Mucosa of descending colon (tissue), 3 donors: ENCODE measurements at regions not wholly inside any gene's neighbourhood (a gene's known extent, or its start where the extent isn't known, plus 50 kb on each side); places are given as distances from the start of the nearest gene placed in this dataset.

Source experiments
- ATAC-seq: fragments of 200-7000 bp; cut with Tn5 transposase; one replicate; pipeline ENCODE4 v1.9.1; 2020; ENCODE audit warnings: mild to moderate bottlenecking, moderate library complexity
- DNase-seq, 3 donors: peaks; one replicate each; pipeline ENCODE4 v3.0.0-alpha.2; 2020
- H3K36me3 ChIP-seq: fragments of 200-600 bp; one replicate; pipeline ENCODE4 v1.8.0; 2021; ENCODE audit warnings: low read depth, mild to moderate bottlenecking
- H3K4me1 ChIP-seq: fragments of 200-600 bp; one replicate; pipeline ENCODE4 v1.8.0; 2021; ENCODE audit warnings: low read depth, mild to moderate bottlenecking
- H3K4me3 ChIP-seq: fragments of 200-600 bp; one replicate; pipeline ENCODE4 v1.8.0; 2021; ENCODE audit warnings: mild to moderate bottlenecking
- H3K9me3 ChIP-seq: fragments of 200-600 bp; one replicate; pipeline ENCODE4 v1.8.0; 2021; ENCODE audit warnings: mild to moderate bottlenecking
- CTCF ChIP-seq: fragments of 200-600 bp; IDR thresholded peaks from one replicate; pipeline ENCODE4 v1.8.0; 2022; ENCODE audit warnings: antibody characterized with exemption, mild to moderate bottlenecking
- intact Hi-C, 2 donors: fragments of 100-400 bp; cut with DNase I in 1 of 2; cut with micrococcal nuclease in 1 of 2; formaldehyde crosslinking; loops; one replicate each; pipeline versions ENCODE4 v1.11.0 to v1.11.1; 2022; cut with DNase I, micrococcal nuclease
- donor health status: DM: no; HTN: no; CAD: no; lungs with moderate emphysema.
- donor health status: DM: no; HTN: no; CAD: no.
- donor health status: DM: no; HTN: yes; CAD: no.

- no peak overlapping the region for H3K4me3 ChIP-seq
- no peak for ATAC-seq
- no peaks in the 10 kb centered on the region for H3K4me1 ChIP-seq
- TF ChIP-seq CTCF: no peak
- intact Hi-C loops: no loop called here
- no peaks in the 10 kb centered on the region for H3K36me3 ChIP-seq
- DNase-seq: no peak
- peaks cover 24% of the 10 kb centered on the region for H3K9me3 ChIP-seq
Observed at GRCh38 chr3:5545719-5546118, 358.2 kb downstream of the EDEM1 start.

GRCh38 chr3:5553203-5553602, 365.7 kb downstream of the EDEM1 start:
- intact Hi-C loops: no loop called here
- Histone ChIP-seq H3K4me3 (no peak overlapping the region), H3K4me1 (no peaks in the 10 kb centered on the region), H3K36me3 (no peaks in the 10 kb centered on the region), H3K9me3 (no peaks in the 10 kb centered on the region)
- DNase-seq (no peak), ATAC-seq (no peak)
- no peak for TF ChIP-seq CTCF

GRCh38 chr3:5554245-5554747, 366.8 kb downstream of the EDEM1 start:
- H3K36me3 ChIP-seq: no peaks in the 10 kb centered on the region
- intact Hi-C loops: no loop called here
- H3K4me1 ChIP-seq: no peaks in the 10 kb centered on the region
- ATAC-seq: no peak
- no peak for TF ChIP-seq CTCF
- no peaks in the 10 kb centered on the region for H3K9me3 ChIP-seq
- no peak overlapping the region for H3K4me3 ChIP-seq
- DNase-seq: no peak

GRCh38 chr3:5560199-5560598, 372.7 kb downstream of the EDEM1 start:
- no peak for TF ChIP-seq CTCF
- DNase-seq (no peak), ATAC-seq (no peak)
- Histone ChIP-seq H3K36me3 (no peaks in the 10 kb centered on the region), H3K4me1 (no peaks in the 10 kb centered on the region), H3K4me3 (no peak overlapping the region), H3K9me3 (no peaks in the 10 kb centered on the region)
- intact Hi-C loops: no loop called here

- no peak for DNase-seq
- no peak for ATAC-seq
- no peaks in the 10 kb centered on the region for H3K36me3 ChIP-seq
- no peaks in the 10 kb centered on the region for H3K9me3 ChIP-seq
- H3K4me3 ChIP-seq: no peak overlapping the region
- no peaks in the 10 kb centered on the region for H3K4me1 ChIP-seq
- intact Hi-C loops: no loop called here
- no peak for TF ChIP-seq CTCF
Observed at GRCh38 chr3:5563537-5564277, 376.2 kb downstream of the EDEM1 start.
